ENCODE measurements at regions not wholly inside any gene's neighbourhood (a gene's known extent, or its start where the extent isn't known, plus 50 kb on each side); places are given as distances from the start of the nearest gene placed in this dataset.

GRCh38 chr13:26476111-26476781 lies 81.2 kb upstream of the WASF3 start:
- CTCF ChIA-PET, result interaction anchor here (0.5 to 1.3 kb wide), 3 partner anchors 25 to 291 kb away, joined by 3 to 9 read pairs (median 6); no protein-coding TSS in a partner anchor
- Histone ChIP-seq H4K20me1 (replicated peaks; ENCODE audit: control insufficient read depth, extremely low read depth, insufficient read depth, low read length) (no peaks in the 10 kb centered on the region), H3K27me3 (ENCODE audit: control insufficient read depth in 2 of 2, insufficient read depth in 2 of 2, low read length in 2 of 2) (no peaks in the 10 kb centered on the region), H3K4me2 (ENCODE audit: insufficient read depth, low read length) (peak overlapping the region; percentile 31), H2AFZ (ENCODE audit: low read depth, low read length) (peak overlapping the region; percentile 82), H3K9me3 (replicated peaks; ENCODE audit: control insufficient read depth, insufficient read depth, low read length) (no peaks in the 10 kb centered on the region), H3K4me1 (ENCODE audit: control insufficient read depth, extremely low read depth, insufficient read depth, low read length) (peaks cover 4% of the 10 kb centered on the region), H3K9me1 (replicated peaks; ENCODE audit: control insufficient read depth, extremely low read depth, insufficient read depth, low read length) (no peaks in the 10 kb centered on the region), H3K79me2 (ENCODE audit: control insufficient read depth, insufficient read depth, low read length) (no peaks in the 10 kb centered on the region), H3K36me3 (ENCODE audit: control insufficient read depth in 2 of 2, extremely low read depth in 1 of 2, insufficient read depth in 2 of 2, low read length in 2 of 2) (no peaks in the 10 kb centered on the region), H3K9ac (replicated peaks; ENCODE audit: extremely low read depth, insufficient read depth, low read length) (no peak overlapping the region), H3K27ac (ENCODE audit: insufficient read depth, low read depth, low read length) (peak overlapping the region; percentile 6), H3K4me3 (replicated peaks in 1 of 3; ENCODE audit: insufficient read depth in 1 of 3, low read depth in 1 of 3, low read length in 3 of 3) (peak overlapping the region in 1 of 3 experiments; percentile 6)
- peak; percentile 58 for FAIRE-seq
- POLR2A ChIA-PET, result no interaction called here
- intact Hi-C loops (cut with micrococcal nuclease) (loop anchor here (1.0 kb wide), 1 partner anchor 64 kb away; no protein-coding TSS in a partner anchor), dilution Hi-C loops (cut with MboI; ENCODE audit: extremely low pct_ligation_motif_present, low sequenced_read_pairs) (loop anchor here (25.0 kb wide), 1 partner anchor 211 kb away; no protein-coding TSS in a partner anchor)
- TF ChIP-seq FOS (IDR thresholded peaks at IDR 0.05; ENCODE audit: borderline replicate concordance, insufficient read depth, low read length), result no peak
- no peak for TF ChIP-seq JUN (IDR thresholded peaks at IDR 0.05; ENCODE audit: borderline replicate concordance, insufficient read depth, insufficient read length, low read depth)
- no peak for TF ChIP-seq CTCF (IDR thresholded peaks at IDR 0.05; ENCODE audit: extremely low read depth in 1 of 2, insufficient read depth in 1 of 2, low read depth in 1 of 2, low read length in 2 of 2)
- TF ChIP-seq MAX (IDR thresholded peaks at IDR 0.05; ENCODE audit: insufficient read depth, insufficient read length), result no peak
- TF ChIP-seq EZH2 (IDR thresholded peaks at IDR 0.05; ENCODE audit: borderline replicate concordance, low read depth, low read length, severe bottlenecking), result no peak
- no peak for TF ChIP-seq POLR2A (IDR thresholded peaks at IDR 0.05; ENCODE audit: low read depth, low read length)
- TF ChIP-seq POLR2AphosphoS5 (IDR thresholded peaks at IDR 0.05; ENCODE audit: insufficient read depth, low read depth, low read length), result no peak
- no peak for TF ChIP-seq GATA2 (IDR thresholded peaks at IDR 0.05; ENCODE audit: insufficient read depth, insufficient read length, low read depth, low read length)
- TF ChIP-seq MYC (IDR thresholded peaks at IDR 0.05; ENCODE audit: low read depth, low read length), result no peak
- peak; percentile 24 for DNase-seq (ENCODE audit: low read depth, low spot score)
- TSS peak; percentile 42 for BruUV-seq (replicated peaks)

Measured in endothelial cell of umbilical vein (primary cell).